GM12873 (cell line): ENCODE measurements at regions not wholly inside any gene's neighbourhood (a gene's known extent, or its start where the extent isn't known, plus 50 kb on each side); places are given as distances from the start of the nearest gene placed in this dataset.

Experiments
- CTCF ChIP-seq: IDR thresholded peaks from 2 replicates; pipeline ENCODE4 v1.5.1; 2012; ENCODE audit warnings: low read depth, mild to moderate bottlenecking, moderate library complexity, low read length, control low read depth; ENCODE audit not compliant: insufficient read depth; ENCODE audit errors: missing control alignments

GRCh38 chr4:34046580-34046979 lies 2197.7 kb downstream of the ARAP2 start:
- no peak for TF ChIP-seq CTCF

GRCh38 chr4:34047363-34047762 lies 2197.0 kb downstream of the ARAP2 start:
- no peak for TF ChIP-seq CTCF

GRCh38 chr4:34066126-34066525 lies 2178.2 kb downstream of the ARAP2 start:
- no peak for TF ChIP-seq CTCF

- TF ChIP-seq CTCF: no peak
These were observed 2152.9 kb downstream of the ARAP2 start for GRCh38 chr4:34091451-34091850.

GRCh38 chr4:34094114-34094513 lies 2150.2 kb downstream of the ARAP2 start:
- TF ChIP-seq CTCF: no peak

GRCh38 chr4:34105311-34105710 lies 2139.0 kb downstream of the ARAP2 start:
- no peak for TF ChIP-seq CTCF

- TF ChIP-seq CTCF: no peak
These were observed 2135.9 kb downstream of the ARAP2 start for GRCh38 chr4:34108391-34108790.
